ENCODE measurements at regions not wholly inside any gene's neighbourhood (a gene's known extent, or its start where the extent isn't known, plus 50 kb on each side); places are given as distances from the start of the nearest gene placed in this dataset.

- H3K4me3 ChIP-seq (ENCODE audit: low read length), result no peak overlapping the region
- no peak for DNase-seq (ENCODE audit: low read depth, low spot score)
Observed at GRCh38 chr10:76679030-76679429, 958.6 kb downstream of the KCNMA1 start.

- no peak overlapping the region for H3K4me3 ChIP-seq (ENCODE audit: low read length)
- DNase-seq (ENCODE audit: low read depth, low spot score), result no peak
Observed at GRCh38 chr10:76675951-76676587, 961.5 kb downstream of the KCNMA1 start.

GRCh38 chr10:76675561-76675950, 962.1 kb downstream of the KCNMA1 start:
- no peak for DNase-seq (ENCODE audit: low read depth, low spot score)
- no peak overlapping the region for H3K4me3 ChIP-seq (ENCODE audit: low read length)

- DNase-seq (ENCODE audit: low read depth, low spot score), result no peak
- no peak overlapping the region for H3K4me3 ChIP-seq (ENCODE audit: low read length)
Observed at GRCh38 chr10:76667408-76668370, 969.9 kb downstream of the KCNMA1 start.

- DNase-seq (ENCODE audit: low read depth, low spot score), result no peak
- H3K4me3 ChIP-seq (ENCODE audit: low read length), result no peak overlapping the region
Observed at GRCh38 chr10:76666891-76667290, 970.7 kb downstream of the KCNMA1 start.

GRCh38 chr10:76665029-76665428, 972.6 kb downstream of the KCNMA1 start:
- DNase-seq (ENCODE audit: low read depth, low spot score), result no peak
- H3K4me3 ChIP-seq (ENCODE audit: low read length), result no peak overlapping the region

- no peak for DNase-seq (ENCODE audit: low read depth, low spot score)
Observed at GRCh38 chr10:76657337-76658012, 980.1 kb downstream of the KCNMA1 start.

GRCh38 chr10:76651154-76651553, 986.5 kb downstream of the KCNMA1 start:
- no peak for DNase-seq (ENCODE audit: low read depth, low spot score)
- H3K4me3 ChIP-seq (ENCODE audit: low read length), result no peak overlapping the region

More at GRCh38 chr10:76657337-76658012, 980.1 kb downstream of the KCNMA1 start:
- H3K4me3 ChIP-seq (ENCODE audit: low read length), result no peak overlapping the region

- no peak overlapping the region for H3K4me3 ChIP-seq (ENCODE audit: low read length)
- no peak for DNase-seq (ENCODE audit: low read depth, low spot score)
Observed at GRCh38 chr10:76649723-76650127, 987.9 kb downstream of the KCNMA1 start.

- no peak for DNase-seq (ENCODE audit: low read depth, low spot score)
- no peak overlapping the region for H3K4me3 ChIP-seq (ENCODE audit: low read length)
Observed at GRCh38 chr10:76649254-76649653, 988.4 kb downstream of the KCNMA1 start.

GRCh38 chr10:76647301-76647700, 990.3 kb downstream of the KCNMA1 start:
- H3K4me3 ChIP-seq (ENCODE audit: low read length), result no peak overlapping the region
- DNase-seq (ENCODE audit: low read depth, low spot score), result no peak

- H3K4me3 ChIP-seq (ENCODE audit: low read length), result no peak overlapping the region
- DNase-seq (ENCODE audit: low read depth, low spot score), result no peak
Observed at GRCh38 chr10:76645341-76645740, 992.3 kb downstream of the KCNMA1 start.

GRCh38 chr10:76644476-76644875, 993.1 kb downstream of the KCNMA1 start:
- no peak overlapping the region for H3K4me3 ChIP-seq (ENCODE audit: low read length)
- no peak for DNase-seq (ENCODE audit: low read depth, low spot score)

- no peak overlapping the region for H3K4me3 ChIP-seq (ENCODE audit: low read length)
- DNase-seq (ENCODE audit: low read depth, low spot score), result no peak
Observed at GRCh38 chr10:76643511-76643911, 994.1 kb downstream of the KCNMA1 start.

GRCh38 chr10:76642358-76642757, 995.2 kb downstream of the KCNMA1 start:
- H3K4me3 ChIP-seq (ENCODE audit: low read length), result no peak overlapping the region

GRCh38 chr10:76641215-76641614, 996.4 kb downstream of the KCNMA1 start:
- no peak for DNase-seq (ENCODE audit: low read depth, low spot score)
- no peak overlapping the region for H3K4me3 ChIP-seq (ENCODE audit: low read length)

More at GRCh38 chr10:76642358-76642757, 995.2 kb downstream of the KCNMA1 start:
- no peak for DNase-seq (ENCODE audit: low read depth, low spot score)

GRCh38 chr10:76640806-76641205, 996.8 kb downstream of the KCNMA1 start:
- no peak overlapping the region for H3K4me3 ChIP-seq (ENCODE audit: low read length)
- no peak for DNase-seq (ENCODE audit: low read depth, low spot score)

GRCh38 chr10:76632767-76633051, 1004.9 kb downstream of the KCNMA1 start:
- DNase-seq (ENCODE audit: low read depth, low spot score), result peak; percentile 12
- no peak overlapping the region for H3K4me3 ChIP-seq (ENCODE audit: low read length)

GRCh38 chr10:76631884-76632766, 1005.5 kb downstream of the KCNMA1 start:
- DNase-seq (ENCODE audit: low read depth, low spot score), result no peak
- no peak overlapping the region for H3K4me3 ChIP-seq (ENCODE audit: low read length)

All from Jurkat, Clone E6-1 (cell line).